ENCODE measurements at regions not wholly inside any gene's neighbourhood (a gene's known extent, or its start where the extent isn't known, plus 50 kb on each side); places are given as distances from the start of the nearest gene placed in this dataset.

DNA sequence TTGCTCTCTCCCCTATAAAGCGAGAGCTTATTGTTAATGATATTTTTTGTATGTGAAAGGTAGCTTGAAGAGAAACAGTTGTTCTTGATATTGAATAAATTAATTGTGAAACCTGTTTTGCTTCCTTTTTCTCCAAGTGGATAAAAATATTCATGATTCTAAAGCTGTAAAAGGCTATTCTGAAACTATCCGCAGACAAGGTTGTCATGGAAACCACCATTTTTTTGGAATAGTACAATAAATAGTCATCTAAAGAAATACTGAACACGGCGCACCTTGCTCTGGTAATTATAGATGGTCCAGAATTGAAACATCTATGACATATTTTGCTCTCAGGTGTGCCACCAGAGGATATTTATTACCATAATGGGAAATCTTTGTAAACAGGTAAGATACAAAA is 1103.0 kb upstream of the SLC39A10 start:
- CTCF ChIA-PET: interaction anchor here (0.6 kb wide), 1 partner anchor 1889 kb away, joined by 3 read pairs; no protein-coding TSS in a partner anchor

DNA sequence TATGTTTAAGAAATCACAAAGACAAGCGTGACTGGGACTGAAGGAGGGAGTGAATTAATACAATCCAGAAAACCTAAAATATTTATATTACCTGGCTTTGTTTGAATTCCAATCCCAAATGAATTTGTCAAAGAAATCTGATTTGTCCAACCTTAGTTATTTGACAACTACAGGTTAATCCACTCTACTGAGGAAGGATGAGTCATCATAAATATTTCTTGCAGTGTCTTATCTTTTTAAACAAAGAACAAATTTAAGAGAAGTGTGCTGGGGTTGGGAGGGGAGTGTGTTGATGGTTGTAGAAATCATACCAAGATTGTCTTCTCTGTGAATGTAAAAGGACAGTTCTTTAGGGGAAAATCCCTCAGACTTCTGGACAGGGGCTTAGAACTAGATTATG is 1106.3 kb upstream of the SLC39A10 start:
- POLR2A ChIA-PET: no interaction called here
- Histone ChIP-seq H3K9me3 (ENCODE audit: control insufficient read depth, insufficient read depth, low read depth, low read length) (no peaks in the 10 kb centered on the region), H3K4me3 (ENCODE audit: low read depth, low read length) (no peak overlapping the region), H3K27ac (ENCODE audit: extremely low read depth, low read depth, low read length) (no peak overlapping the region), H3K36me3 (ENCODE audit: control insufficient read depth in 2 of 2, insufficient read depth in 1 of 2, low read length in 2 of 2) (no peaks in the 10 kb centered on the region), H3K4me1 (ENCODE audit: control insufficient read depth, insufficient read depth, low read length) (no peaks in the 10 kb centered on the region)
- CTCF ChIA-PET: no interaction called here
- TF ChIP-seq ZNF214 (tag by site-specific recombination; IDR thresholded peaks at IDR 0.05; ENCODE audit: borderline replicate concordance): no peak
- TF ChIP-seq, protein P1, sequence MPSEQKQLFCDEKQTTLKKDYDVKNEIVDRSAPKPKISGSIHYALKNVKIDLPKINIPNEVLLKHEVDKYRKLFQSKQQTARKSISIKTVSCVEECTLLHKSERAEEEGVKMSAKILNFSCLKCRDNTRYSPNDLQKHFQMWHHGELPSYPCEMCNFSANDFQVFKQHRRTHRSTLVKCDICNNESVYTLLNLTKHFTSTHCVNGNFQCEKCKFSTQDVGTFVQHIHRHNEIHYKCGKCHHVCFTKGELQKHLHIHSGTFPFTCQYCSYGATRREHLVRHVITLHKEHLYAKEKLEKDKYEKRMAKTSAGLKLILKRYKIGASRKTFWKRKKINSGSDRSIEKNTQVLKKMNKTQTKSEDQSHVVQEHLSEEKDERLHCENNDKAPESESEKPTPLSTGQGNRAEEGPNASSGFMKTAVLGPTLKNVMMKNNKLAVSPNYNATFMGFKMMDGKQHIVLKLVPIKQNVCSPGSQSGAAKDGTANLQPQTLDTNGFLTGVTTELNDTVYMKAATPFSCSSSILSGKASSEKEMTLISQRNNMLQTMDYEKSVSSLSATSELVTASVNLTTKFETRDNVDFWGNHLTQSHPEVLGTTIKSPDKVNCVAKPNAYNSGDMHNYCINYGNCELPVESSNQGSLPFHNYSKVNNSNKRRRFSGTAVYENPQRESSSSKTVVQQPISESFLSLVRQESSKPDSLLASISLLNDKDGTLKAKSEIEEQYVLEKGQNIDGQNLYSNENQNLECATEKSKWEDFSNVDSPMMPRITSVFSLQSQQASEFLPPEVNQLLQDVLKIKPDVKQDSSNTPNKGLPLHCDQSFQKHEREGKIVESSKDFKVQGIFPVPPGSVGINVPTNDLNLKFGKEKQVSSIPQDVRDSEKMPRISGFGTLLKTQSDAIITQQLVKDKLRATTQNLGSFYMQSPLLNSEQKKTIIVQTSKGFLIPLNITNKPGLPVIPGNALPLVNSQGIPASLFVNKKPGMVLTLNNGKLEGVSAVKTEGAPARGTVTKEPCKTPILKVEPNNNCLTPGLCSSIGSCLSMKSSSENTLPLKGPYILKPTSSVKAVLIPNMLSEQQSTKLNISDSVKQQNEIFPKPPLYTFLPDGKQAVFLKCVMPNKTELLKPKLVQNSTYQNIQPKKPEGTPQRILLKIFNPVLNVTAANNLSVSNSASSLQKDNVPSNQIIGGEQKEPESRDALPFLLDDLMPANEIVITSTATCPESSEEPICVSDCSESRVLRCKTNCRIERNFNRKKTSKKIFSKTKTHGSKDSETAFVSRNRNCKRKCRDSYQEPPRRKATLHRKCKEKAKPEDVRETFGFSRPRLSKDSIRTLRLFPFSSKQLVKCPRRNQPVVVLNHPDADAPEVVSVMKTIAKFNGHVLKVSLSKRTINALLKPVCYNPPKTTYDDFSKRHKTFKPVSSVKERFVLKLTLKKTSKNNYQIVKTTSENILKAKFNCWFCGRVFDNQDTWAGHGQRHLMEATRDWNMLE (tag by site-specific recombination; conservative IDR thresholded peaks at IDR 0.05; ENCODE audit: low read depth): no peak
- TF ChIP-seq, protein P2, sequence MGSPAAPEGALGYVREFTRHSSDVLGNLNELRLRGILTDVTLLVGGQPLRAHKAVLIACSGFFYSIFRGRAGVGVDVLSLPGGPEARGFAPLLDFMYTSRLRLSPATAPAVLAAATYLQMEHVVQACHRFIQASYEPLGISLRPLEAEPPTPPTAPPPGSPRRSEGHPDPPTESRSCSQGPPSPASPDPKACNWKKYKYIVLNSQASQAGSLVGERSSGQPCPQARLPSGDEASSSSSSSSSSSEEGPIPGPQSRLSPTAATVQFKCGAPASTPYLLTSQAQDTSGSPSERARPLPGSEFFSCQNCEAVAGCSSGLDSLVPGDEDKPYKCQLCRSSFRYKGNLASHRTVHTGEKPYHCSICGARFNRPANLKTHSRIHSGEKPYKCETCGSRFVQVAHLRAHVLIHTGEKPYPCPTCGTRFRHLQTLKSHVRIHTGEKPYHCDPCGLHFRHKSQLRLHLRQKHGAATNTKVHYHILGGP (tag by site-specific recombination; IDR thresholded peaks at IDR 0.05): no peak
- TF ChIP-seq KLF9 (tag by site-specific recombination; IDR thresholded peaks at IDR 0.05; ENCODE audit: low read depth): no peak
- TF ChIP-seq ZNF530 (tag by site-specific recombination; IDR thresholded peaks at IDR 0.05; ENCODE audit: low read depth): no peak
- no peak for TF ChIP-seq KLF7 (tag by site-specific recombination; IDR thresholded peaks at IDR 0.05; ENCODE audit: borderline replicate concordance)
- TF ChIP-seq, protein P3, sequence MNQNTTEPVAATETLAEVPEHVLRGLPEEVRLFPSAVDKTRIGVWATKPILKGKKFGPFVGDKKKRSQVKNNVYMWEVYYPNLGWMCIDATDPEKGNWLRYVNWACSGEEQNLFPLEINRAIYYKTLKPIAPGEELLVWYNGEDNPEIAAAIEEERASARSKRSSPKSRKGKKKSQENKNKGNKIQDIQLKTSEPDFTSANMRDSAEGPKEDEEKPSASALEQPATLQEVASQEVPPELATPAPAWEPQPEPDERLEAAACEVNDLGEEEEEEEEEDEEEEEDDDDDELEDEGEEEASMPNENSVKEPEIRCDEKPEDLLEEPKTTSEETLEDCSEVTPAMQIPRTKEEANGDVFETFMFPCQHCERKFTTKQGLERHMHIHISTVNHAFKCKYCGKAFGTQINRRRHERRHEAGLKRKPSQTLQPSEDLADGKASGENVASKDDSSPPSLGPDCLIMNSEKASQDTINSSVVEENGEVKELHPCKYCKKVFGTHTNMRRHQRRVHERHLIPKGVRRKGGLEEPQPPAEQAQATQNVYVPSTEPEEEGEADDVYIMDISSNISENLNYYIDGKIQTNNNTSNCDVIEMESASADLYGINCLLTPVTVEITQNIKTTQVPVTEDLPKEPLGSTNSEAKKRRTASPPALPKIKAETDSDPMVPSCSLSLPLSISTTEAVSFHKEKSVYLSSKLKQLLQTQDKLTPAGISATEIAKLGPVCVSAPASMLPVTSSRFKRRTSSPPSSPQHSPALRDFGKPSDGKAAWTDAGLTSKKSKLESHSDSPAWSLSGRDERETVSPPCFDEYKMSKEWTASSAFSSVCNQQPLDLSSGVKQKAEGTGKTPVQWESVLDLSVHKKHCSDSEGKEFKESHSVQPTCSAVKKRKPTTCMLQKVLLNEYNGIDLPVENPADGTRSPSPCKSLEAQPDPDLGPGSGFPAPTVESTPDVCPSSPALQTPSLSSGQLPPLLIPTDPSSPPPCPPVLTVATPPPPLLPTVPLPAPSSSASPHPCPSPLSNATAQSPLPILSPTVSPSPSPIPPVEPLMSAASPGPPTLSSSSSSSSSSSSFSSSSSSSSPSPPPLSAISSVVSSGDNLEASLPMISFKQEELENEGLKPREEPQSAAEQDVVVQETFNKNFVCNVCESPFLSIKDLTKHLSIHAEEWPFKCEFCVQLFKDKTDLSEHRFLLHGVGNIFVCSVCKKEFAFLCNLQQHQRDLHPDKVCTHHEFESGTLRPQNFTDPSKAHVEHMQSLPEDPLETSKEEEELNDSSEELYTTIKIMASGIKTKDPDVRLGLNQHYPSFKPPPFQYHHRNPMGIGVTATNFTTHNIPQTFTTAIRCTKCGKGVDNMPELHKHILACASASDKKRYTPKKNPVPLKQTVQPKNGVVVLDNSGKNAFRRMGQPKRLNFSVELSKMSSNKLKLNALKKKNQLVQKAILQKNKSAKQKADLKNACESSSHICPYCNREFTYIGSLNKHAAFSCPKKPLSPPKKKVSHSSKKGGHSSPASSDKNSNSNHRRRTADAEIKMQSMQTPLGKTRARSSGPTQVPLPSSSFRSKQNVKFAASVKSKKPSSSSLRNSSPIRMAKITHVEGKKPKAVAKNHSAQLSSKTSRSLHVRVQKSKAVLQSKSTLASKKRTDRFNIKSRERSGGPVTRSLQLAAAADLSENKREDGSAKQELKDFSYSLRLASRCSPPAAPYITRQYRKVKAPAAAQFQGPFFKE (tag by site-specific recombination; IDR thresholded peaks at IDR 0.05; ENCODE audit: borderline replicate concordance): no peak
- no peak for TF ChIP-seq GLIS2 (tag by site-specific recombination; IDR thresholded peaks at IDR 0.05)
- TF ChIP-seq ZNF600 (tag by site-specific recombination; IDR thresholded peaks at IDR 0.05): no peak

More for the DNA sequence above, 1103.0 kb upstream of the SLC39A10 start:
- Histone ChIP-seq H3K4me3 (ENCODE audit: low read depth, low read length) (no peak overlapping the region), H3K4me1 (ENCODE audit: control insufficient read depth, insufficient read depth, low read length) (no peaks in the 10 kb centered on the region), H3K36me3 (ENCODE audit: control insufficient read depth in 2 of 2, insufficient read depth in 1 of 2, low read length in 2 of 2) (no peaks in the 10 kb centered on the region), H3K27ac (ENCODE audit: extremely low read depth, low read depth, low read length) (no peak overlapping the region), H3K9me3 (ENCODE audit: control insufficient read depth, insufficient read depth, low read depth, low read length) (no peaks in the 10 kb centered on the region)
- POLR2A ChIA-PET: no interaction called here
- TF ChIP-seq ZNF292 (tag by site-specific recombination; IDR thresholded peaks at IDR 0.05; ENCODE audit: borderline replicate concordance, low read depth) (no peak), ZSCAN16 (tag by site-specific recombination; IDR thresholded peaks at IDR 0.05) (no peak), ZNF561 (tag by site-specific recombination; IDR thresholded peaks at IDR 0.05; ENCODE audit: borderline replicate concordance) (no peak), REPIN1 (tag by site-specific recombination; IDR thresholded peaks at IDR 0.05; ENCODE audit: low read depth) (no peak), MZF1 (tag by site-specific recombination; IDR thresholded peaks at IDR 0.05; ENCODE audit: borderline replicate concordance) (no peak), ZNF768 (tag by site-specific recombination; IDR thresholded peaks at IDR 0.05) (no peak), ZBTB17 (tag by site-specific recombination; IDR thresholded peaks at IDR 0.05) (no peak), ZNF23 (tag by site-specific recombination; IDR thresholded peaks at IDR 0.05; ENCODE audit: borderline replicate concordance) (no peak), ZNF621 (tag by site-specific recombination; IDR thresholded peaks at IDR 0.05) (no peak), ZNF521 (tag by site-specific recombination; IDR thresholded peaks at IDR 0.05) (no peak)
- TF ChIP-seq, protein P4, sequence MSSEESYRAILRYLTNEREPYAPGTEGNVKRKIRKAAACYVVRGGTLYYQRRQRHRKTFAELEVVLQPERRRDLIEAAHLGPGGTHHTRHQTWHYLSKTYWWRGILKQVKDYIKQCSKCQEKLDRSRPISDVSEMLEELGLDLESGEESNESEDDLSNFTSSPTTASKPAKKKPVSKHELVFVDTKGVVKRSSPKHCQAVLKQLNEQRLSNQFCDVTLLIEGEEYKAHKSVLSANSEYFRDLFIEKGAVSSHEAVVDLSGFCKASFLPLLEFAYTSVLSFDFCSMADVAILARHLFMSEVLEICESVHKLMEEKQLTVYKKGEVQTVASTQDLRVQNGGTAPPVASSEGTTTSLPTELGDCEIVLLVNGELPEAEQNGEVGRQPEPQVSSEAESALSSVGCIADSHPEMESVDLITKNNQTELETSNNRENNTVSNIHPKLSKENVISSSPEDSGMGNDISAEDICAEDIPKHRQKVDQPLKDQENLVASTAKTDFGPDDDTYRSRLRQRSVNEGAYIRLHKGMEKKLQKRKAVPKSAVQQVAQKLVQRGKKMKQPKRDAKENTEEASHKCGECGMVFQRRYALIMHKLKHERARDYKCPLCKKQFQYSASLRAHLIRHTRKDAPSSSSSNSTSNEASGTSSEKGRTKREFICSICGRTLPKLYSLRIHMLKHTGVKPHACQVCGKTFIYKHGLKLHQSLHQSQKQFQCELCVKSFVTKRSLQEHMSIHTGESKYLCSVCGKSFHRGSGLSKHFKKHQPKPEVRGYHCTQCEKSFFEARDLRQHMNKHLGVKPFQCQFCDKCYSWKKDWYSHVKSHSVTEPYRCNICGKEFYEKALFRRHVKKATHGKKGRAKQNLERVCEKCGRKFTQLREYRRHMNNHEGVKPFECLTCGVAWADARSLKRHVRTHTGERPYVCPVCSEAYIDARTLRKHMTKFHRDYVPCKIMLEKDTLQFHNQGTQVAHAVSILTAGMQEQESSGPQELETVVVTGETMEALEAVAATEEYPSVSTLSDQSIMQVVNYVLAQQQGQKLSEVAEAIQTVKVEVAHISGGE (tag by site-specific recombination; conservative IDR thresholded peaks at IDR 0.05; ENCODE audit: low read depth): no peak
